ENCODE measurements at regions not wholly inside any gene's neighbourhood (a gene's known extent, or its start where the extent isn't known, plus 50 kb on each side); places are given as distances from the start of the nearest gene placed in this dataset.

- BruUV-seq (replicated peaks): no TSS peak
- intact Hi-C loops (cut with micrococcal nuclease; ENCODE audit: unreplicated experiment): no loop called here
- Histone ChIP-seq H3K27me3 (ENCODE audit: control insufficient read depth, insufficient read depth, low read length) (no peaks in the 10 kb centered on the region), H3K36me3 (ENCODE audit: control insufficient read depth, insufficient read depth, low read length) (no peaks in the 10 kb centered on the region), H3K4me3 (ENCODE audit: low read depth in 2 of 2, low read length in 2 of 2) (no peak overlapping the region), H3K27ac (ENCODE audit: low read length) (no peak overlapping the region), H3K4me1 (ENCODE audit: control insufficient read depth, insufficient read depth, low read length) (no peaks in the 10 kb centered on the region), H3K9me3 (ENCODE audit: control insufficient read depth, insufficient read depth, low read depth, low read length) (no peaks in the 10 kb centered on the region)
- DNase-seq (ENCODE audit: low read depth, low spot score) (no peak), ATAC-seq (no peak)
- ChIA-PET CTCF (no interaction called here), POLR2A (no interaction called here)
- in situ Hi-C loops (cut with HindIII; ENCODE audit: low pct_unique_long_range_greater_than_20kb, low sequenced_read_pairs): no loop called here
- TF ChIP-seq TCF7L2 (IDR thresholded peaks at IDR 0.05; ENCODE audit: low read depth, low read length) (no peak), POLR2AphosphoS5 (IDR thresholded peaks at IDR 0.05; ENCODE audit: low read depth, low read length) (no peak), SIN3A (IDR thresholded peaks at IDR 0.05; ENCODE audit: borderline replicate concordance, insufficient read depth, low read depth, low read length) (no peak), CTCF (IDR thresholded peaks at IDR 0.05) (no peak), REST (IDR thresholded peaks at IDR 0.05; ENCODE audit: insufficient read depth in 1 of 2, low read depth in 2 of 2, low read length in 1 of 2) (no peak)
Measured at GRCh38 chr22:19604711-19605268, 80.6 kb upstream of the CLDN5 start.

GRCh38 chr22:19605508-19606331 is 81.5 kb upstream of the CLDN5 start:
- Histone ChIP-seq H3K4me3 (ENCODE audit: low read depth in 2 of 2, low read length in 2 of 2) (no peak overlapping the region), H3K27me3 (ENCODE audit: control insufficient read depth, insufficient read depth, low read length) (no peaks in the 10 kb centered on the region), H3K9me3 (ENCODE audit: control insufficient read depth, insufficient read depth, low read depth, low read length) (no peaks in the 10 kb centered on the region), H3K27ac (ENCODE audit: low read length) (no peak overlapping the region), H3K36me3 (ENCODE audit: control insufficient read depth, insufficient read depth, low read length) (no peaks in the 10 kb centered on the region), H3K4me1 (ENCODE audit: control insufficient read depth, insufficient read depth, low read length) (no peaks in the 10 kb centered on the region)
- ChIA-PET CTCF (no interaction called here), POLR2A (no interaction called here)
- BruUV-seq (replicated peaks): no TSS peak
- ATAC-seq (no peak), DNase-seq (ENCODE audit: low read depth, low spot score) (no peak)
- in situ Hi-C loops (cut with HindIII; ENCODE audit: low pct_unique_long_range_greater_than_20kb, low sequenced_read_pairs) (no loop called here), intact Hi-C loops (cut with micrococcal nuclease; ENCODE audit: unreplicated experiment) (no loop called here)
- TF ChIP-seq TCF7L2 (IDR thresholded peaks at IDR 0.05; ENCODE audit: low read depth, low read length) (no peak), REST (IDR thresholded peaks at IDR 0.05; ENCODE audit: insufficient read depth in 1 of 2, low read depth in 2 of 2, low read length in 1 of 2) (no peak), SIN3A (IDR thresholded peaks at IDR 0.05; ENCODE audit: borderline replicate concordance, insufficient read depth, low read depth, low read length) (no peak), POLR2AphosphoS5 (IDR thresholded peaks at IDR 0.05; ENCODE audit: low read depth, low read length) (no peak), CTCF (IDR thresholded peaks at IDR 0.05) (no peak)

Measured in Panc1 (cell line).